Fibroblast of skin of scalp (primary cell): ENCODE measurements at regions not wholly inside any gene's neighbourhood (a gene's known extent, or its start where the extent isn't known, plus 50 kb on each side); places are given as distances from the start of the nearest gene placed in this dataset.

Source experiments
- DNase-seq: peaks from one replicate; pipeline ENCODE4 v3.0.0-alpha.2; 2013

DNA sequence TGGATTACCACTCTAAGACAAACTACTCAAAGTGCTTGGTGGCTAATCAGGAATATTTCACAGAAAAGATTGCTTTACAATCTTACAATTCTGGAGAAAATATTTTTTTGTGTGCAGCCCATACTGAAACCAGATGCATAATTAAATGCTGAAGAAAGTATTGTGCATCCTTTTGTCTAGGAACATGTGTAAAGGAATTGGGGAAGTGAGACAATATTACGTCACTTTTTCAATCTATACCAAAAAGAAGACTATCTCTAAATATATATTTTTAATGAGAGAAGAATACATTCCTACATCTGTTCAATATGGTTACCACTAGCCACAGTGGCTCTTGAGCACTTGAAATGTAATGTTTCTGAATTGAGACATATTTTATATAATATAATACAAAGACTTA is 992.5 kb upstream of the ADGRB3 start:
- DNase-seq, result no peak

DNA sequence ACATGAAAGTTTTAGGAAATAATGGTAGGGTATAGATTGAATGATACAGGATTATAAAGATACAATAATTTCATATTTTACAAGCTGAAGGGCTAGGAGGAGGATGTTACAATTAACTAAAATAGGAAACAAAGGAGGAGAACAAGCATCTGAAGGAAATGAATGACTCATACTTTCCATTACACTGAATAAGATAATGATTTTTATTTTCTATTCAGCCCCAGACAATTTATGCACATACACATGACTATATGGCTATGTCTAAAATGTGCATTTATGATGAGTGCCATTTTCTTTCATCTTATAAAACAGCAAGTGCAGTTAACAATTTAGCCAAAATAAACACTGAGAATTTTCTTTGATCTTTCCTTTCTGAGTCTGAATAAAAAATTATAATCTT is 994.6 kb upstream of the ADGRB3 start:
- peak; percentile 10 for DNase-seq

DNA sequence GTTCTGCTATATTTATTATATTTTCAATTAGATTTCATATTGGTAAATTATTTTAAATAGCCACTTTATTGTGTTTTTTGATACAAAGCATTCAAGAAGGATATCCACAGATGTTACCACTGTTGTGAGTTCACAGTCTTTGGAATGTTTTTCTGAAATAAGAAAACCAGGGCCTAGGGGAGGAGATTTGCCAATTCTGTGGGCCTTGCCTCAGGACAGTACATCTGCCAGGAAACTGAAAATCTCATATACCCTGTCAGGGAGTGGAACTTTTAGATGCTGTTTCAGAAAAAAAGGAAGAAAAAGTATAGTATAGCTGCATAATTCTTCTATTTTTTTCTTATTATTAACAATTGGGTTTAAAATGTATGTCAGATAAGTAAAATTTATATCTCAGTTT is 995.9 kb upstream of the ADGRB3 start:
- DNase-seq, result peak; percentile 9

DNA sequence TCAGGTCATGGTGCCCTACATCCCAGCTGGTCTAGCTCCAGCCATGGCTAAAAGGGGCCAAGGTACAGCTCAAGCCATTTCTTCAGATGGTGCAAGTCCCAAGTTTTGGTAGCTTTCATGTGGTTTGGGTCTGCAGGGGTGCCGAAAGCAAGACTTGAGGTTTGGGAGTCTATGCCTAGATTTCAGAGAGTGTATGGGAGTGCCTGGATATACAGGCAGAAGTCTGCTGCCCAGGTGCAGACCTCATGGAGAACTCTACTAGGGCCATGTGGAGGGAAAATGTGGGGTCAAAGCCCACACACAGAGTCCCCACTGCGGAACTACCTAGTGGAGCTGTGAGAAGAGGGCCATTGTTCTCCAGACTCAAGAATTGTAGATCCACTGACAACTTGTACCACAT is 1000.9 kb upstream of the ADGRB3 start:
- no peak for DNase-seq

DNA sequence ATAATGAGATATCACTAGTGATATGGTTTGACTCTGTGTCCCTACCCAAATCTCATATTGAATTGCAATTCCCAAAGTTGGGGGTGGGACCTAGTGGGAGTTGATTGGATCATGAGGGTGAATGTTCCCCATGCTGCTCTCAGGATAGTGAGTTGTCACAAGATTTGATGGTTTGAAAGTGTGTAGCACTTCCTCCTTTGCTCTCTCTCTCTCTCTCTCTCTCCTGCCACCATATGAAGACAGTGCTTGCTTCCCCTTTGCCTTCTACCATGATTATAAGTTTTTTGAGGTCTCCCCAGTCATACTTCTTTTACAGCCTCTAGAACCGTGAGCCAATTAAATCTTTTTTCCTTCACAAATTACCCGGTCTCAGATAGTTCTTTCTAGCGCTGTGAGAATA is 1002.0 kb upstream of the ADGRB3 start:
- no peak for DNase-seq

DNA sequence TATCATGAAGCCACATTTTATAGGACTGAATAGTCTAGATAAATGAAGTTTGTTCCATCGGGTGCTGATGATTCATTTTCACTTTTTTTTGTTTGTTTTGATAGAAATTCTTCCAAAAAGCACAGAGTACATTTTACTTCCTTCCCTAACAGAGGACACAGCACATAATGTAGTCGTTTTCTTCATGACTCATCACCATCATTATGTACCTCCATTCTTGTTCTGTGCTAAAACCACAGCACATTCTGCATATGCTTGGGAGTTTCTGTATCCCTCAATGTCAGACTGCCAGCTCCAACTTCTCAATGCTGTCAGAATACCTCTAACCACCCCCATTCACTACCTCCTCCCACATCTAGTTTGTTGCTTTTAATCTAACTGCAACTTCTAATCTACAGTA is 1004.9 kb upstream of the ADGRB3 start:
- peak; percentile 91 for DNase-seq

DNA sequence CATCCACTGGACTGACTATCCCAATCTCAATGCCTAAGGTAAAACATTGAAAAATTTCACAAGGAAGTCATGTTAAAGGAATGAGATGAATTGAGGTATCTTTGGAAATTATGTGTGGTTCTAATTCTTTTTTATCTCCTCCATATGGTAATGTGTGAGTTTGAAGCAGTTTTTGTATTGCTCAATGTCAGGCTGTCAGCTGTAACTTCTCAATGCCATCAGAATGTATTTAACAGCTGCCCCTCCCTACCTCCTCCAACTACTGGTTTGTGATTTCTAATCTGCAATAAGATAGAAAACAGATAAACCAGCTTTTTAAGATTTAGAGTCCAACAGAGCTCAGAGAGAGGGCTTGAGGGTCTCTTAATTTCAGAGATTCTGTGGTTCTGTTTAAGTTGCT is 1005.8 kb upstream of the ADGRB3 start:
- peak; percentile 53 for DNase-seq

DNA sequence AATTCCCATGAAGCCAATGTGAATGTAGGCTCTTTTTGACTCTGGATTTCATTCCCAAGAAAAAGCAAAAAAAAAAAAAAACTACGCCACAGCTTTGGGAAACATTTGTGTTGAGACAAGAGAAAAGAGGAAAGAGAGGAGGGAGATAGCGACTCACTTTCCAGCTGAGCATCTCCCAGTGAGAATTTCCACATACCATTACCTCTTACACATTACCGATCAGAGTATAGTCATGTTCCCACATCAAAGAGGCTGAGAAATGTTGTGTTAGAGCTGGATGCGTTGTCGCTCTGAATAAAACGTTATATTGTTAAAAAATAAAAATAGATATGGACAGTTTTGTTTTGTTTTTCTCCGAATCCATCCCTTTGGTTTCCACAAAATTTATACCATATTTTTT is 1019.3 kb upstream of the ADGRB3 start:
- DNase-seq, result peak; percentile 41

DNA sequence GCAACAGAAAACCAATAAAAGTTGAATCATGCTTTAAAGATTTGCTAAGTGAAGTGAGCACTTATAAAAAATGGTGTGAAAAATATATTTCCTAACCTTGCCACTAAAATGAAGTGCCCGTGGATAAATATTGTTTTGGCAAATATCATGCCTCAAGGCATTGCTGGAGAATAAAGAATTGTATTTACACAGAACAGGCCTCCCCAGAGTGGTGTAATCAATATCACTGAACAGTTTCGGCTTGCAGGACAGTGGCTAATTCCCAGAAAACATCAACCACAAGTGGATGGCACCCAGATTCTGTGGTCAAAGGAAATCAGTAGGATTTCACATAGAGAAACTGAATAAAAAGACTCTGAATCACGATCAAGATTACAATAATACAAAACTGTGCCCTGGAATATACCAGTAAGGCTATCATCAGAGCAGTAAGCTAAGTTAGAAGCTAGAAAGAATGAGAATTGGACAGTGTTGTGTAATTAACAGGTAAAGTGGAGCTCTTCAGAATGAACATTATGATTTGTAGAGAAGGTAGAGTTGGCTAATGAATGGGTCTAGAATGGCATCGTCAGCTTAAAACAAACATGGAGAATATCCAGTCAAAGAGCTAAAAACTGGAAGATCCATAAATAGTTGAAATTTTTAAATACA is 1026.9 kb upstream of the ADGRB3 start:
- DNase-seq, result no peak

DNA sequence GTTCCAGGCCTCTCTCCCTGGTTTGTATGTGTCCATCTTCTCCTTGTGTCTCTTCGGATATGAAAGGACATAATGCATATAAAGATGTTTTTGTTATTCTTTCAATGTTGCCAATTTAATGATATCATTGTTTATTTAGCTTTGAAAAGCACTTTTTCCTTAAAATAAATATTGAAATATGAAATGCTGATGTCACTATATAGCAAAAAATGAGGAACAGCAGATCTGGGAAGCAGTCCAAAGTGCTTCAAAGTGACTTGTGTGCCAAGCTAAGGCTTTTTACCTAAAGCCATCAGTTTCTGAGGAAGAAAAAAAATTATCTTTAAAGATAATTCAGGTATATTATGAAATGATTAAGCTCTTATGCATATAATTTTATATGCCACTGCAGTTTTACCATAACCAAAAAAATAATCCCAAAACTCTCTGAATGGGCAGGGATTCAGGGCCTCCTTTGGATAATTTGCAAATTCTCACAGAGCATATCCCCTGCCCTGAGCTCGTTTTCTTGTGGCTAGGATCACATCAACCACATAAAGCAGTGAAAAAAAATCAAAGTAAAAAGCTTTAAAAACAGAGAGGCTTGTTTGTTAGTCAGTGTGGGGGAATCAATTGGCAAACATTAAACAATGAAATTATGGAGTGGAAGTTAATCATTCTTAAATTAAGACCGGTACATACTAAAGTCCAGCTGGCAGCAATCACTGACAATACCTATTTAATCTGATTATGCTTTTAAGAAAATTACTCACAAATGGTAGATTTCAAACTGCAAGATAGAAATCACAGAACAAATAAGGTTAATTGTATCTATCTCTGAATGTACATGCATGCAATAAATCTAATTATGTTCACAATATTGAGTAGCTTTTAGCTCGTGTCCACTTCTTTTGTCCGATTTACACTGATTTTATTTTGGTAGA is 1027.9 kb upstream of the ADGRB3 start:
- DNase-seq, result peak; percentile 24

DNA sequence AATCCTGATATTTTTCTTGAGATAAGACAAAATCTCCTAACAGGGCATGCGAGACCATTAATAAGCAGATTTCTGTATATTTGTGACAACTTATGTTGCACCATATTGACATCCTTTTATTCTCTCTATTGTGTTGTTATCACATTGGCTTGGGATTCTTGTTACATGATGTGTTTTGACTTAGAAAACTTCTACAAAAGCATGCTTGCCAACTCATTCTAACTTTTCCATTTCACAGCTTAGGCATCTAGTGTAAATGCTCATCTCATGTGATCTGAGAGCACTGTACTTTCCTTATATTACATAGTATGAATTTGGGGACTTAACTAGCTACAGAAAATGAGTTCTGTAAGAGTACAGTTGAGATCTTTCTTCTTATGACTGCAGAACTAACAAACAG is 1040.7 kb upstream of the ADGRB3 start:
- DNase-seq, result no peak

DNA sequence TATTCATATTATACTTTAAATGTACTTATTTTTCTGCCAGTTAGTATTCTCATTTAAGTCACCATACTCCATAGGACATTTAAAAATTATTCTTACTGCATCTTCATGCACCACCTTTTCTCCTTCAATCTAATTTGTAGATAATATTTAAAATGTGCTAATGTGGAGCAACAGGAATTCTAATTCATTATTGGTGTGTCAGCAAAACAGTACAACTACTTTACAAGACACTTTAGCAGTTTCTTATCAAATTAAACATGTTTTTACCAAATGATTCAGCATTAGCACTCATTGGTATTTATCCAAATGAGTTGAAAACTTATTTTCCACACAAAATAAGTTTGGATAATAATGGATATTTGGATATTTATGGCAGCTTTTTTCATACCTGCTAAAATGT is 1041.8 kb upstream of the ADGRB3 start:
- no peak for DNase-seq

DNA sequence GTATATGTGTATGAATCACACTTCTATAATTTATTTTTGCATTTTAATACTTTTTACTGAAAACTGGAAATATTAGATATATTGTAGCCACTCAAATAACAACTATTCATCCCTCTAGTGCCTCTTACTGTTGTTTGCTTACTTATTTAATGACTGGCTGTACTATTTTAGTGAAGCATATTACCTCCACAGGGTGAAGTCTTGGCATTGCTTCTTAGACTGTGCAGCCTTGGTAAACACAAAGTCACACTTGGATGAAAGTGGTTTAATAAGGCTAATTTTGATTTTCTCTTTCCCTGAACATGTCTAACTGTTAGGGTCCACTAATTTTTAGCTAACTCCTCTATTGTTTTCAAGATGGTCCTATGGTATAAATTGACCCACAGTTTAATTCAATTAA is 1043.2 kb upstream of the ADGRB3 start:
- no peak for DNase-seq

DNA sequence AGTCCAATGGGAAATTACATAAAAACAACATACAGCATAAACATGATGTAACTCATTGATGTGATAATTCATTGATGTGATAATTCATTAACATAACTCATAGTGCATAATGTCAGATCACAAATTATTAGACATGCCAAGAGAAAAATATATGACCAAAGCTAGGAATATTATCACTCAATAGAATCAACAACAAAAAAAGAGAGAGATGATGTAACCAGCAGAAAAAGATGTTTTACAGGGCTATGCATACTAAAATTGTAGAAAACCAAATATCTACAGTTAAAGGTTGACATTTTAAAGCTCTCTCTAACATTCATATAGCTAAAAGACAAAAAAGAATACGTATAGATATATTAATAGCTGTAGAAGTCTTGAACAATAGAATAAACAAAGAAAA is 1067.2 kb upstream of the ADGRB3 start:
- no peak for DNase-seq

DNA sequence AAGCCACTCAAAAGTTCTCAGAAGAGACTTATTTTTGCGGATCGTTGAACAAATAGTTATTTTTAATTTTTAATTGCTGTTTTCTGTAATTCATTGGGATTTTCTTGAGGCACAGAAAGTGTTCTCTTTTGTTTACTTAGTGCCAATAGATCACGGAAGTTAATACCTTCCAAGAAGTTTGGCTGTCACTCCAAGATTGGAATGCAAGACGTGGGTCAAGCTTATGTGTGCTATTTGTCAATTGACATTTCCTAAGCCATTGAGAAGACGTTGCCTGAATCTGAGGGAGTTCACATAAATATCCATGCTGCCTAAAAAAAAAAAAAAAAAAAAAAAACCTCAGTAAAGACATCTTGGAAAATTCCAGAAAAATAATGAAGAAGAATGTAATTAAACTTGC is 1071.4 kb upstream of the ADGRB3 start:
- no peak for DNase-seq

DNA sequence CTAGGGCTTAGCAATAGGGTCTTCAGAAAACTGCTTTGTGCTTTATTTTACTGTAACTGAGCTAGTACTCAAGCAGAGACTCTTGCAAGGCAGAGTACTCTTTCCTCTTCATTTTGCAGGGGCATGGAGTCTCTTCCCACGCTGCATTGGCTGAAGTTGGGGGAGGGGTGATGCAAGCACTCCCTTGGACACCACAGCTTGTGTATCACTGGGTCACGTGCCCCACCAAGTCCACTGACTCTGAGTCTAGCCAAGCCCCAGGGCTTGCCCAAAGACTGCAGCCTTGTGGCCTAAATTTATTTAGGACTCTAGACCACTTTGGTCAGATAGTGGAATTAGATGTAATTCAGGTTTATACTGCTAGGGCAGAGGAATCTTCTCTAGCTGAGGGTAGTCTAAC is 1075.0 kb upstream of the ADGRB3 start:
- DNase-seq, result no peak

DNA sequence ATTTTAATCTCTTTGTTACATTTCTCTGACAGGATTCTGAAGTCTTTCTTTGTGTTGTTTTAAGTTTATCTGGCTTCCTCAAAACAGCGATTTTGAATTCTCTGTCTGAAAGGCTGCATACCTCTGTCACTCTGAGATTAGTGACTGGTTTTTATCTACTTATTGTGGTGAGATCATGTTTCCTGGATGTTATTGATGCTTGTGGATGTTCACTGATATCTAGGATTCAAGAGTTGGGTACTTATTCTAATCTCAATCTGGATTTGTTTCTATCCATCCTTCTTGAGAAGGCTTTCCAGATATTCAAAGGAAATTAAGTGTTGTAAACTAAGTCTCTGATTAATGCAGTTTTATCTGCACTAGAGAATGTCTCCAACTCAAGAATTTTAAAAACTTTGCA is 1076.1 kb upstream of the ADGRB3 start:
- no peak for DNase-seq

DNA sequence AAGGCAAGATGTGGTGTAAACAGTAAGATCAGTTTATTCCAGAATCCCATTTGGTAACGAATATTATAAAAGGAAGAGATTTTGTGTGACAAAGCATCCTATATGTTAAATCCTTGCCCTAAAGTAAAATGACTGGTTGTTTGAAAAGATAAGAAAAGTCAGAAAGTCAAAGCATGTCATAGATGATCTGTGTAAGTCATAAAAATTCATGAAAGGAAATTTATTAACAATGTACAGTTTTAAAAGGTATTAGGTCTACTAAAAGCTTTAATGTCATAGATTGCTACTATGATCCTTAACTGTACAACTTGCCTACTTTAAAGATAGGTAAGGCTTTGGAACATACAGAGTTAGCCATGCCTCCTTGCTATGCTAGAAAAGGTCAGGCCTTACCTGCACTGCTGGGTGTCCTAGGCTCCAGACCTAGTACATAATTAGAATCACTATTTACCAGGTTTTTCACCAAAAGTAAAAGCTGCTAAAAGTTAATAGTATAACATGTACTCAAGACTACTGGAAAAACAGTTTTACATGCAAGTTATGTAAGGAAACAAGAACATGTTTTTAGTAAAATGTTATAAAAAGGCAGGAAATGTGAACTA is 1090.1 kb upstream of the ADGRB3 start:
- no peak for DNase-seq

DNA sequence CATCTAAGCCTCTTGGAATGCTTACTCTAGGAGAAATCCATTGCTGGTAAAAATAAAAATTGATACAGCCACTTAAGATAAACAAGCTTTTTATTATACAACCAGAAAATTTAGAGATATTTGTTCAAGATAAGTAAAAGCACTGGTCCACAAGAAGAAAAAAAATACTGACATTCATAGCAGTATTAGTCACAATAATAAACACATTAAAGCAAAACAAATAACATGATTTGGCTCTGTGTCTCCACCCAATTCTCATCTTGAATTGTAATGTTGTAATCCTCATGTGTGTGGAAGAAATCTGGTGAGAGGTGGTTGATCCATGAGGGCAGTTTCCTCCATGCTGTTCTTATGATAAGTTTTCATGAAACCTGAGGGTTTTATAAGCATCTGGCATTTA is 1093.5 kb upstream of the ADGRB3 start:
- peak; percentile 5 for DNase-seq

DNA sequence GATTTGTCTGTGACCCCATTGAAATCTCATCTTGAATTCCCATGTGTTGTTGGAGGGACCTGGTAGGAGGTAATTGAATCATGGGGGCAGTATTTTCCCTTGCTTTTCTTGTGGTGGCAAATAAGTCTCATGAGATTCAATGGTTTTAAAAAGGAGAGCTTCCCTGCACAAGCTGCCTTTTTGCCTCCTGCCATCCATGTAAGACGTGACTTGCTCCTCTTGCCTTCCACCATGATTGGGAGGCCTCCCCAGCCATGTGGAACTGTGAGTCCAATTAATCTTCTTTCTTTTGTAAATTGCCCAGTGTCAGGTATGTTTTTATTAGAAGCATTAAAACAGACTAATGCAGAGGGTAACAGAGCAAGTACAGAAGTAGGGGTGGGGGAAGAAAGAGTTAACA is 1097.0 kb upstream of the ADGRB3 start:
- DNase-seq, result no peak

DNA sequence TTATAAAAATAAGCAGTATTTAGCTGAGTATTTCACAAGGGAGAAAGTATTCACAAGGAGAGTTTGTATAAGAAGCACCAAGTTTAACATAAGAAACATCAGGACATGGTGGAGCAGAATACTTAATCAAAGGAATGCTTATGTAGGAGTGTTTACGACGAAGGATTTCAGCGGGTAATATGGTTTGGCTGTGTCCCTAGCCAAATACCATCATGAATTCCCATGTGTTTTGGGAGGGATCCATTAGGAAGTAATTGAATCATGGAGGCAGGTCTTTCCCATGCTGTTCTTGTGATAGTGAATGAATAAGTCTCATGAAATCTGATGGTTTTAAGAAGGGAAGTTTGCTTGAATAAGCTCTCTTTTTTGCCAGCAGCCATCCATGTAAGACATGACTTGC is 1099.1 kb upstream of the ADGRB3 start:
- DNase-seq, result peak; percentile 20

DNA sequence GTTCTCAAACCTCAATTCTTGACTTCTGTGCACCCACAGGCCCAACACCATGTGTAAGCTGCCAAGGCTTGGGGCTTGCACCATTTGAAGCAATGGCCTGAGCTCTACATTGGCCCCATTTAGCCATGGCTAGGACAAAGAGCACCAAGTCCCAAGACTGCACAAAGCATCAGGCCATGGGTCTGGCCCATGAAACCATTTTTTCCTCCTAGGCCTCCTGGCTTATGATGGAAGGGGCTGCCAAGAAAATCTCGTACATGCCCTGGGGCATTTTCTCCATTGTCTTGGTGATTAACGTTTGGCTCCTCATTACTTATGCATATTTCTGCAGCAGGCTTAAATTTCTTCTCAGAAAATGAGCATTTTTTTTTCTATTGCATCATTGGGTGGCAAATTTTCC is 1128.7 kb upstream of the ADGRB3 start:
- no peak for DNase-seq

DNA sequence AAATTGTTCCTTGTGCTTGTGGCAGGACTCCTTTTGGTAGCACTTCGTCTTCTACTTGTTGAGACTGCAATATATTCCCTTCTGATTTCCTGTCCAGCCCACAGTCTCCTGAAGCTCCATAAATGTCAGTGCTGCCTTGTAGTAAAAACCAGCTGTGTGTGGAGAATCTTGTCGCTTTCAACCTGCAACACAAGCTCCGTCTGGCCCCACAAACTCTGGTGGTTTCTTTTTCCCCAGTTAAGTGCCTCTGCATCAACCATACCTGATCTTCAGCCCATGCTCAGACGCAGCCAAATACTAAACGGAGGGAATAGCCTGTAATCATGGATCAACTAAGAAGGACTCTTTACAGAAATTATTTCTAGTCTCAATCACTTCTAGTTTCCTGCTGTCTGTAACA is 1133.3 kb upstream of the ADGRB3 start:
- DNase-seq, result no peak

DNA sequence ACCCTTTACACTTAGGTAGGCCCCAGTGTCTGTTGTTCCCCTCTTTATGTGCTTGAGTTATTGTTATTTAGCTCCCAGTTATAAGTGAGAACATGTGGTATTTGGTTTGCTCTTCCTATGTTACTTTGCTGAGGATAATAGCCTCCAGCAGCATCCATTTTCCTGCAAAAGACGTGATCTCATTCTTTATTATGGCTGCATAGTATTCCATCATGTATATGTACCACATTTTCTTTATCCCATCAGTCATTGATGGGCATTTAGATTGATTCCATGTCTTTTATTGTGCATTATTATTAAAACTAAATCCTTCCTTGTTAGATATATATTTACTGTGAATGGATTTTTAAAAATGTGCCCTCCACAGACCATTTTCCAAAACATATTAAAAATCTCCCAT is 1137.3 kb upstream of the ADGRB3 start:
- DNase-seq, result no peak
